ENCODE measurements at regions not wholly inside any gene's neighbourhood (a gene's known extent, or its start where the extent isn't known, plus 50 kb on each side); places are given as distances from the start of the nearest gene placed in this dataset.

DNA sequence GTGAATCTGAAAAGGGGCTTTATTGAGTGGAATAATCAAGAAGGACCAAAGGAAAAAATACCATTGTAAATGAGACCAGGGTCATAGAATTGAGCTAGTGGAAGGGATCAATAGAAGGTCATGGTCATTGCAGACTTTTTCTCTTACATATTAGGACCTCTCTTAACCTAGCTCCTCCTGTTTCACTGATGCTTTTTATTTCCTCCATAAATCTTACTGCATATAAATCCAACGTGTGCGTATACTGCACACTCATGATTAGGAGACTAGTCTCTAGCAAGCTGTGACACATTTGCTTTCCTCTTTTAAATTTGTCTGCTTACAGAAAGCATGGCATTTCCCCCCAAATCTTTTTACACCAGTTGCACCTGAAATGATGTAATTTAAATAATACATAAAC lies 179.6 kb upstream of the B3GALT2 start:
- no peaks in the 10 kb centered on the region for H3K27me3 ChIP-seq (ENCODE audit: insufficient read depth, low read length)
- WGBS (ENCODE audit: extremely low coverage, insufficient coverage, insufficient read length) = no CpG with 5 or more reads among the region's 2 CpGs
- no peak overlapping the region for H2AK5ac ChIP-seq (ENCODE audit: low read length)
- H3K18ac ChIP-seq (ENCODE audit: low read length) = no peak overlapping the region
- no peak overlapping the region for H4K91ac ChIP-seq (ENCODE audit: low read depth, low read length)
- no peak overlapping the region for H3K14ac ChIP-seq (ENCODE audit: low read length)
- no peak for DNase-seq
- no peak overlapping the region for H2AFZ ChIP-seq (ENCODE audit: insufficient read depth, low read length, poor library complexity)
- no peak overlapping the region for H4K8ac ChIP-seq (ENCODE audit: low read depth, low read length)
- H3K9me3 ChIP-seq (ENCODE audit: insufficient read depth, low read depth, low read length) = no peaks in the 10 kb centered on the region
- H3K4me3 ChIP-seq (ENCODE audit: low read depth, low read length) = no peak overlapping the region
- no peaks in the 10 kb centered on the region for H3K79me1 ChIP-seq (ENCODE audit: low read length)
- no peak overlapping the region for H3K4ac ChIP-seq (ENCODE audit: low read depth, low read length)
- H2BK120ac ChIP-seq (ENCODE audit: insufficient read depth, low read length, poor library complexity) = no peak overlapping the region
- no peak overlapping the region for H4K12ac ChIP-seq (ENCODE audit: low read depth, low read length)
- H3K4me1 ChIP-seq (ENCODE audit: control insufficient read depth in 1 of 2, insufficient read depth in 2 of 2, low read length in 2 of 2) = no peaks in the 10 kb centered on the region
- H3K36me3 ChIP-seq (ENCODE audit: control insufficient read depth in 1 of 2, insufficient read depth in 2 of 2, low read length in 2 of 2) = no peaks in the 10 kb centered on the region
- H3K27ac ChIP-seq (ENCODE audit: low read depth, low read length) = no peak overlapping the region
- H3K4me2 ChIP-seq (ENCODE audit: low read length) = no peak overlapping the region
- no peak overlapping the region for H3K23ac ChIP-seq (ENCODE audit: low read length)
- H2BK5ac ChIP-seq (ENCODE audit: low read depth, low read length, poor library complexity) = no peak overlapping the region
- H3K79me2 ChIP-seq (ENCODE audit: control insufficient read depth, insufficient read depth, low read length, poor library complexity) = no peaks in the 10 kb centered on the region
- H3K9ac ChIP-seq (ENCODE audit: low read length) = no peak overlapping the region
- H2BK12ac ChIP-seq (ENCODE audit: low read length) = no peak overlapping the region

DNA sequence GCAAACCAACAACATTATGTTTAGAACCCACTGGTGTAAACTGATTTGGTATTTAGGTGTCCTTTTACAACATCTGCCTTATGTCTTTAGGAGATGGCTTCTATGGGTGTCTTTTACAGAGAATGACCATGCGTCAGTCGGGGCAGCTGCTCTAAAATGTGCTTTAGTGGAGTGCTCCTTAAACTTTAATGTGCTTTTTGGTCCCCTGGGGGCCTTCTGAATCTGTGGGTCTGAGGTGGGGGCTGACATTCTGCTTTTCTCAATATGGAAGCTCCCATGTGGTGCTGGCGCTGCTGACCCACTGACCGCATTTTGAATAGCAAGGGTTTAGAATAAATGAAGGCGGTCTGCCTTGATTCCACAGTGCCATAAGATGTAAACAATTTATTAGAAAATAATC lies 173.2 kb upstream of the B3GALT2 start:
- Histone ChIP-seq H3K18ac (ENCODE audit: low read length) (no peak overlapping the region), H3K14ac (ENCODE audit: low read length) (no peak overlapping the region), H3K79me1 (ENCODE audit: low read length) (no peaks in the 10 kb centered on the region), H3K27me3 (ENCODE audit: insufficient read depth, low read length) (no peaks in the 10 kb centered on the region), H4K8ac (ENCODE audit: low read depth, low read length) (no peak overlapping the region), H2AFZ (ENCODE audit: insufficient read depth, low read length, poor library complexity) (no peak overlapping the region), H3K9me3 (ENCODE audit: insufficient read depth, low read depth, low read length) (no peaks in the 10 kb centered on the region), H3K4me3 (ENCODE audit: low read depth, low read length) (no peak overlapping the region), H3K4me2 (ENCODE audit: low read length) (no peak overlapping the region), H4K12ac (ENCODE audit: low read depth, low read length) (no peak overlapping the region), H4K91ac (ENCODE audit: low read depth, low read length) (no peak overlapping the region), H3K79me2 (ENCODE audit: control insufficient read depth, insufficient read depth, low read length, poor library complexity) (no peaks in the 10 kb centered on the region), H2BK5ac (ENCODE audit: low read depth, low read length, poor library complexity) (no peak overlapping the region), H3K9ac (ENCODE audit: low read length) (no peak overlapping the region), H3K4ac (ENCODE audit: low read depth, low read length) (no peak overlapping the region), H2AK5ac (ENCODE audit: low read length) (no peak overlapping the region), H2BK12ac (ENCODE audit: low read length) (no peak overlapping the region), H3K23ac (ENCODE audit: low read length) (no peak overlapping the region), H3K36me3 (ENCODE audit: control insufficient read depth in 1 of 2, insufficient read depth in 2 of 2, low read length in 2 of 2) (no peaks in the 10 kb centered on the region), H3K27ac (ENCODE audit: low read depth, low read length) (no peak overlapping the region), H3K4me1 (ENCODE audit: control insufficient read depth in 1 of 2, insufficient read depth in 2 of 2, low read length in 2 of 2) (no peaks in the 10 kb centered on the region), H2BK120ac (ENCODE audit: insufficient read depth, low read length, poor library complexity) (no peak overlapping the region)
- WGBS (ENCODE audit: extremely low coverage, insufficient coverage, insufficient read length) = no CpG with 5 or more reads among the region's 5 CpGs
- no peak for DNase-seq

DNA sequence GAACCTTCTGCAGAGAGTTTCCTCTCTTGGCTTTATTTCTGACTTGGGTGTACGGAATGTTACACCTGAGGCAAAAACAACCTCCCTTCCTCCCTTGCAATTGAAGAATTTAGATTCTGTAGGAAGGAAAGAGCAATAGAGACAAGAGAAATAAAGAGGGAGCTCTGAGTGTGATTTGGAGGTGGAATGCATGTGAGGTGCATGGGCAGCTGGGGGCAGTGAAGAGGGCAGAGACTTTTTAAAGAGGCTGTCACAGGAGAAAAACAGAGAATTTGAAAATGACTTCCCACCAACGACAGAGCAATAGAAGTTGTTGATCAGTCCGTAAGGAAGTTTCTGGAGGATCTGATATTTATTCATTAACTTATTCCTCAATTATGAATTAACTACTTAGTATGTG lies 172.0 kb upstream of the B3GALT2 start:
- Histone ChIP-seq H3K79me1 (ENCODE audit: low read length) (no peaks in the 10 kb centered on the region), H3K9ac (ENCODE audit: low read length) (no peak overlapping the region), H3K18ac (ENCODE audit: low read length) (no peak overlapping the region), H3K27me3 (ENCODE audit: insufficient read depth, low read length) (no peaks in the 10 kb centered on the region), H2AK5ac (ENCODE audit: low read length) (no peak overlapping the region), H3K4me1 (ENCODE audit: control insufficient read depth in 1 of 2, insufficient read depth in 2 of 2, low read length in 2 of 2) (no peaks in the 10 kb centered on the region), H2BK120ac (ENCODE audit: insufficient read depth, low read length, poor library complexity) (no peak overlapping the region), H4K12ac (ENCODE audit: low read depth, low read length) (no peak overlapping the region), H4K91ac (ENCODE audit: low read depth, low read length) (no peak overlapping the region), H3K4ac (ENCODE audit: low read depth, low read length) (no peak overlapping the region), H3K79me2 (ENCODE audit: control insufficient read depth, insufficient read depth, low read length, poor library complexity) (no peaks in the 10 kb centered on the region), H3K4me2 (ENCODE audit: low read length) (no peak overlapping the region), H3K23ac (ENCODE audit: low read length) (no peak overlapping the region), H2AFZ (ENCODE audit: insufficient read depth, low read length, poor library complexity) (no peak overlapping the region), H2BK5ac (ENCODE audit: low read depth, low read length, poor library complexity) (no peak overlapping the region), H3K27ac (ENCODE audit: low read depth, low read length) (no peak overlapping the region), H3K4me3 (ENCODE audit: low read depth, low read length) (no peak overlapping the region), H4K8ac (ENCODE audit: low read depth, low read length) (no peak overlapping the region), H2BK12ac (ENCODE audit: low read length) (no peak overlapping the region), H3K9me3 (ENCODE audit: insufficient read depth, low read depth, low read length) (no peaks in the 10 kb centered on the region), H3K36me3 (ENCODE audit: control insufficient read depth in 1 of 2, insufficient read depth in 2 of 2, low read length in 2 of 2) (no peaks in the 10 kb centered on the region), H3K14ac (ENCODE audit: low read length) (no peak overlapping the region)
- DNase-seq = no peak
- WGBS (ENCODE audit: extremely low coverage, insufficient coverage, insufficient read length) = no CpG with 5 or more reads among the region's 3 CpGs

DNA sequence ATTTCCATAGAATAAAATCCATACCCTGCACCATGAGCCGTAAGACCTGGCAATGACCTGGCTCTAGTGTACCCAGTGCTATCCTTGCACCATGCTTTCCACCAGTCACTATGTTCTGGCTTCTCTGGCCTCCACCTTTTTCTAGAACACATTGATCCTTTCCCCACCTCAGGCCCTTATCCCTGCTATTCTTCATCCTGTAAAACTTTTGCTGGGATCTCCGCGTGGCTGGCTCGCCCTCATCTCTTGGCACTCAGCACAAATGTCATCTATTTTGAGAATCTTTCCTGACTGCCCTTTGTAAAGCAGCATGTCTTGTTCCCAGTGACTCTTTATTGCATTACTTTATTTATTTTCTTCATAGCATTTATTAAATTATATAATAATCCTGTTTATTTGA lies 169.8 kb upstream of the B3GALT2 start:
- no peak for DNase-seq
- WGBS (ENCODE audit: extremely low coverage, insufficient coverage, insufficient read length) = no CpG with 5 or more reads among the region's 4 CpGs
- H3K27ac ChIP-seq (ENCODE audit: low read depth, low read length) = no peak overlapping the region

More for the DNA sequence above, 169.8 kb upstream of the B3GALT2 start:
- no peak overlapping the region for H3K4me2 ChIP-seq (ENCODE audit: low read length)
- H4K91ac ChIP-seq (ENCODE audit: low read depth, low read length) = no peak overlapping the region
- H3K14ac ChIP-seq (ENCODE audit: low read length) = no peak overlapping the region
- no peak overlapping the region for H3K18ac ChIP-seq (ENCODE audit: low read length)
- H2BK12ac ChIP-seq (ENCODE audit: low read length) = no peak overlapping the region
- no peaks in the 10 kb centered on the region for H3K4me1 ChIP-seq (ENCODE audit: control insufficient read depth in 1 of 2, insufficient read depth in 2 of 2, low read length in 2 of 2)
- H2BK120ac ChIP-seq (ENCODE audit: insufficient read depth, low read length, poor library complexity) = no peak overlapping the region
- no peak overlapping the region for H3K4ac ChIP-seq (ENCODE audit: low read depth, low read length)
- no peak overlapping the region for H3K23ac ChIP-seq (ENCODE audit: low read length)
- H3K9me3 ChIP-seq (ENCODE audit: insufficient read depth, low read depth, low read length) = no peaks in the 10 kb centered on the region
- H3K79me2 ChIP-seq (ENCODE audit: control insufficient read depth, insufficient read depth, low read length, poor library complexity) = no peaks in the 10 kb centered on the region
- no peak overlapping the region for H2AFZ ChIP-seq (ENCODE audit: insufficient read depth, low read length, poor library complexity)
- no peaks in the 10 kb centered on the region for H3K27me3 ChIP-seq (ENCODE audit: insufficient read depth, low read length)
- H3K36me3 ChIP-seq (ENCODE audit: control insufficient read depth in 1 of 2, insufficient read depth in 2 of 2, low read length in 2 of 2) = no peaks in the 10 kb centered on the region
- no peaks in the 10 kb centered on the region for H3K79me1 ChIP-seq (ENCODE audit: low read length)
- no peak overlapping the region for H4K8ac ChIP-seq (ENCODE audit: low read depth, low read length)
- H3K9ac ChIP-seq (ENCODE audit: low read length) = no peak overlapping the region
- H4K12ac ChIP-seq (ENCODE audit: low read depth, low read length) = no peak overlapping the region
- H2BK5ac ChIP-seq (ENCODE audit: low read depth, low read length, poor library complexity) = no peak overlapping the region
- H2AK5ac ChIP-seq (ENCODE audit: low read length) = no peak overlapping the region
- no peak overlapping the region for H3K4me3 ChIP-seq (ENCODE audit: low read depth, low read length)
